GM12878 (cell line): ENCODE measurements at regions not wholly inside any gene's neighbourhood (a gene's known extent, or its start where the extent isn't known, plus 50 kb on each side); places are given as distances from the start of the nearest gene placed in this dataset.

Experiments used
- ATAC-seq: fragments of 200-7000 bp; cut with Tn5 transposase; 3 replicates; pipeline ENCODE4 v1.9.1; 2020; ENCODE audit warnings: mild to moderate bottlenecking, moderate library complexity
- BruUV-seq: library from RNA; stranded (reverse); fragments of 400-500 nt; replicated peaks from 2 replicates; lab custom pipeline; 2021; lab: Mats Ljungman, UMichigan
- CTCF ChIA-PET: fragments of 300-600 bp; sonication (Branson Sonifier 250); formaldehyde crosslinking; extraction: SDS; loops from one replicate; lab custom pipeline; 2021; ENCODE audit warnings: inconsistent platforms; lab: Yijun Ruan, JAX
- POLR2A ChIA-PET: fragments of 350-600 bp; formaldehyde crosslinking; extraction: SDS; loops from one replicate; lab custom pipeline; 2021; ENCODE audit warnings: inconsistent platforms; lab: Charles Lee
- RAD21 ChIA-PET: fragments of 300-600 bp; sonication (Branson Sonifier 250); formaldehyde crosslinking; loops from one replicate; lab custom pipeline; 2023; ENCODE audit warnings: antibody characterized with exemption; ENCODE audit not compliant: unreplicated experiment; lab: Charles Lee
- SMC1A ChIA-PET: fragments of 300-600 bp; sonication (Branson Sonifier 250); formaldehyde crosslinking; loops from one replicate; lab custom pipeline; 2023; ENCODE audit not compliant: unreplicated experiment, uncharacterized antibody; lab: Charles Lee
- DNase-seq: peaks from one replicate; pipeline ENCODE4 v3.0.0-alpha.2; 2011; ENCODE audit warnings: low read depth, low spot score
- FAIRE-seq: peaks from 3 replicates; lab custom pipeline; 2011; peaks lifted over from hg19 to GRCh38; lab: Jason Lieb, UNC
- H2AFZ ChIP-seq: 2 replicates; pipeline ENCODE4 v1.6.0; 2011; ENCODE audit warnings: low read depth, low read length, control low read depth; ENCODE audit not compliant: control insufficient read depth
- H3K27ac ChIP-seq: 2 replicates; pipeline ENCODE4 v1.5.1; 2011; ENCODE audit warnings: control low read depth; ENCODE audit not compliant: control insufficient read depth, insufficient read depth
- H3K27me3 ChIP-seq, 2 experiments: replicated peaks in 1 of 2; 2 replicates each; pipeline versions ENCODE4 v1.6.0 to v1.6.1; 2011; ENCODE audit warnings: low read length in 1 of 2; ENCODE audit not compliant: control insufficient read depth in 2 of 2, insufficient read depth in 2 of 2
- H3K36me3 ChIP-seq, 2 experiments: 2 replicates each; pipeline ENCODE4 v1.5.1; 2011; ENCODE audit warnings: low read length in 1 of 2; ENCODE audit not compliant: control insufficient read depth in 2 of 2, insufficient read depth in 2 of 2
- H3K4me1 ChIP-seq: 2 replicates; pipeline ENCODE4 v1.6.1; 2011; ENCODE audit warnings: mild to moderate bottlenecking, low read length, moderate library complexity, mixed read lengths; ENCODE audit not compliant: control insufficient read depth, insufficient read depth
- H3K4me2 ChIP-seq: 2 replicates; pipeline ENCODE4 v1.6.0; 2011; ENCODE audit warnings: control low read depth; ENCODE audit not compliant: control insufficient read depth, insufficient read depth
- H3K4me3 ChIP-seq: fragments of 200-600 bp; sonication (generic); 2 replicates; pipeline ENCODE4 v1.5.1; 2016
- H3K79me2 ChIP-seq: 2 replicates; pipeline ENCODE4 v1.6.0; 2011; ENCODE audit warnings: low read length; ENCODE audit not compliant: control insufficient read depth, insufficient read depth
- H3K9ac ChIP-seq: 2 replicates; pipeline ENCODE4 v1.8.0; 2011; ENCODE audit warnings: low read length, control low read depth, mixed read lengths; ENCODE audit not compliant: control insufficient read depth, insufficient read depth
- H3K9me3 ChIP-seq: replicated peaks from 3 replicates; pipeline ENCODE4 v1.5.1; 2011; ENCODE audit warnings: mild to moderate bottlenecking, low read length; ENCODE audit not compliant: control insufficient read depth, insufficient read depth
- H4K20me1 ChIP-seq: 2 replicates; pipeline ENCODE4 v1.6.0; 2011; ENCODE audit not compliant: control insufficient read depth, insufficient read depth
- BACH1 ChIP-seq: fragments of 450-650 bp; IDR thresholded peaks from 2 replicates; pipeline ENCODE4 v1.6.1; 2017; ENCODE audit warnings: mild to moderate bottlenecking, borderline replicate concordance
- CBX5 ChIP-seq: sonication (generic); IDR thresholded peaks from 2 replicates; pipeline ENCODE4 v1.6.1; 2016; ENCODE audit warnings: low read depth, moderate library complexity, mild to moderate bottlenecking, inconsistent platforms
- CHD2 ChIP-seq: IDR thresholded peaks from 2 replicates; pipeline ENCODE4 v1.6.1; 2011; ENCODE audit warnings: low read depth, low read length, improper control_type of control experiment, borderline replicate concordance
- E2F4 ChIP-seq: IDR thresholded peaks from 2 replicates; pipeline ENCODE4 v1.6.1; 2012; ENCODE audit warnings: low read depth, low read length, improper control_type of control experiment
- PAX8 ChIP-seq: fragments of 450-650 bp; IDR thresholded peaks from 2 replicates; pipeline ENCODE4 v1.6.1; 2017; ENCODE audit warnings: mild to moderate bottlenecking, moderate library complexity
- POLR2A ChIP-seq: IDR thresholded peaks from 2 replicates; pipeline ENCODE4 v1.6.1; 2011; ENCODE audit warnings: low read depth, mild to moderate bottlenecking, low read length
- RFX5 ChIP-seq: IDR thresholded peaks from 2 replicates; pipeline ENCODE4 v1.6.1; 2011; ENCODE audit warnings: low read depth, low read length, improper control_type of control experiment
- SMAD5 ChIP-seq: IDR thresholded peaks from 2 replicates; pipeline ENCODE4 v1.6.1; 2016; ENCODE audit warnings: antibody characterized with exemption, low read depth
- ZBTB40 ChIP-seq: fragments of 450-650 bp; IDR thresholded peaks from 2 replicates; pipeline ENCODE4 v1.6.1; 2016; ENCODE audit warnings: mild to moderate bottlenecking, moderate library complexity, borderline replicate concordance
- ZNF384 ChIP-seq: IDR thresholded peaks from 2 replicates; pipeline ENCODE4 v1.6.1; 2012; ENCODE audit warnings: low read depth, mild to moderate bottlenecking, low read length, improper control_type of control experiment, borderline replicate concordance
- WGBS: methylation state at CpG from one replicate; pipeline ENCODE4 v1.1.6; 2016; ENCODE audit warnings: low lambda C conversion rate; ENCODE audit not compliant: insufficient replicate concordance, insufficient coverage; ENCODE audit errors: missing lambda C conversion rate; 5-methylcytosine and 5-hydroxymethylcytosine counted together
- in situ Hi-C: fragments of 300-500 bp; cut with MboI; formaldehyde crosslinking; loops from 9 replicates; pipeline ENCODE4 v1.14.3; 2018; ENCODE audit warnings: mixed read lengths
- intact Hi-C: fragments of 100-400 bp; cut with micrococcal nuclease; formaldehyde crosslinking; loops from one replicate; pipeline ENCODE4 v1.14.2; 2022; ENCODE audit not compliant: unreplicated experiment

GRCh38 chr9:115276621-115277020 lies 158.7 kb upstream of the TNC start:
- Histone ChIP-seq H3K4me1 (no peaks in the 10 kb centered on the region), H3K79me2 (no peaks in the 10 kb centered on the region), H3K27ac (no peak overlapping the region), H3K4me2 (no peak overlapping the region), H2AFZ (no peak overlapping the region), H3K27me3 (no peaks in the 10 kb centered on the region), H3K4me3 (no peak overlapping the region), H3K36me3 (no peaks in the 10 kb centered on the region), H3K9me3 (no peaks in the 10 kb centered on the region), H4K20me1 (no peaks in the 10 kb centered on the region), H3K9ac (no peak overlapping the region)
- ChIA-PET RAD21 (interaction anchor here (0.6 to 2.0 kb wide), 2 partner anchors 13 to 135 kb away, joined by 3 to 6 read pairs; no protein-coding TSS in a partner anchor), CTCF (no interaction called here), POLR2A (no interaction called here), SMC1A (interaction anchor here (0.8 to 3.2 kb wide), 6 partner anchors 13 to 265 kb away, joined by 3 to 9 read pairs (median 4); no protein-coding TSS in a partner anchor)
- no peak for TF ChIP-seq PAX8
- WGBS, result 21% methylated on average over 2 of the region's 2 CpGs
- no peak for DNase-seq
- no peak for FAIRE-seq
- intact Hi-C loops, result no loop called here
- ATAC-seq, result no peak
- no TSS peak for BruUV-seq
- in situ Hi-C loops, result no loop called here

GRCh38 chr9:115277301-115277700 lies 159.3 kb upstream of the TNC start:
- FAIRE-seq (no peak), ATAC-seq (no peak), DNase-seq (no peak)
- intact Hi-C loops (no loop called here), in situ Hi-C loops (no loop called here)
- TF ChIP-seq POLR2A, result no peak
- TF ChIP-seq CBX5, result no peak
- TF ChIP-seq CHD2, result no peak
- TF ChIP-seq BACH1, result no peak
- TF ChIP-seq RFX5, result no peak
- TF ChIP-seq ZBTB40, result no peak
- no peak for TF ChIP-seq E2F4
- no peak for TF ChIP-seq SMAD5
- TF ChIP-seq ZNF384, result no peak
- WGBS, result 38% methylated on average over 3 of the region's 3 CpGs
- POLR2A ChIA-PET, result no interaction called here
- Histone ChIP-seq H3K9me3 (no peaks in the 10 kb centered on the region), H3K4me3 (no peak overlapping the region), H3K27ac (no peak overlapping the region), H4K20me1 (no peaks in the 10 kb centered on the region), H3K9ac (no peak overlapping the region), H3K4me2 (no peak overlapping the region), H3K4me1 (no peaks in the 10 kb centered on the region), H2AFZ (no peak overlapping the region), H3K36me3 (no peaks in the 10 kb centered on the region), H3K79me2 (no peaks in the 10 kb centered on the region), H3K27me3 (no peaks in the 10 kb centered on the region)
- RAD21 ChIA-PET, result interaction anchor here (0.6 to 2.0 kb wide), 3 partner anchors 13 to 134 kb away, joined by 3 to 6 read pairs (median 3); no protein-coding TSS in a partner anchor
- BruUV-seq, result no TSS peak
- SMC1A ChIA-PET, result interaction anchor here (0.7 to 3.2 kb wide), 9 partner anchors 12 to 265 kb away, joined by 3 to 9 read pairs (median 3); no protein-coding TSS in a partner anchor
- CTCF ChIA-PET, result interaction anchor here (1.0 kb wide), 1 partner anchor 215 kb away, joined by 4 read pairs; no protein-coding TSS in a partner anchor
